NCI-H446 (cell line): ENCODE measurements at regions not wholly inside any gene's neighbourhood (a gene's known extent, or its start where the extent isn't known, plus 50 kb on each side); places are given as distances from the start of the nearest gene placed in this dataset.

ENCODE experiments used
- DNase-seq, 2 experiments: peaks; one replicate each; lab custom pipeline; 2025; lab: John Stamatoyannopoulos, UW

- no peak for DNase-seq
Measured at GRCh38 chr18:27276479-27276878, 91.4 kb upstream of the CHST9 start.

GRCh38 chr18:27274901-27275300, 89.8 kb upstream of the CHST9 start:
- no peak for DNase-seq

- DNase-seq, result no peak
Measured at GRCh38 chr18:27270508-27270907, 85.4 kb upstream of the CHST9 start.

- DNase-seq, result no peak
Measured at GRCh38 chr18:27263369-27263768, 78.3 kb upstream of the CHST9 start.

GRCh38 chr18:27261769-27262549, 76.9 kb upstream of the CHST9 start:
- no peak for DNase-seq

GRCh38 chr18:27253571-27253970, 68.5 kb upstream of the CHST9 start:
- no peak for DNase-seq

GRCh38 chr18:27250471-27250870, 65.4 kb upstream of the CHST9 start:
- no peak for DNase-seq

GRCh38 chr18:27249933-27250332, 64.8 kb upstream of the CHST9 start:
- DNase-seq, result no peak

- DNase-seq, result no peak
Measured at GRCh38 chr18:27244259-27244658, 59.2 kb upstream of the CHST9 start.

- DNase-seq, result no peak
Measured at GRCh38 chr18:27242392-27243047, 57.4 kb upstream of the CHST9 start.

GRCh38 chr18:27240383-27240782, 55.3 kb upstream of the CHST9 start:
- DNase-seq, result no peak

GRCh38 chr18:27239669-27240068, 54.6 kb upstream of the CHST9 start:
- DNase-seq, result no peak

- no peak for DNase-seq
Measured at GRCh38 chr18:27235218-27235870, 50.2 kb upstream of the CHST9 start.
